Endothelial cell of umbilical vein (primary cell): ENCODE measurements at regions not wholly inside any gene's neighbourhood (a gene's known extent, or its start where the extent isn't known, plus 50 kb on each side); places are given as distances from the start of the nearest gene placed in this dataset.

Source experiments
- BruUV-seq: library from RNA; stranded (reverse); fragments of 400-500 nt; replicated peaks from 2 replicates; lab custom pipeline; 2021; lab: Mats Ljungman, UMichigan
- CTCF ChIA-PET: fragments of 300-600, 350-600 bp; sonication (Branson Sonifier 250); formaldehyde crosslinking; loops from one replicate; lab custom pipeline; 2021; ENCODE audit warnings: antibody characterized with exemption, inconsistent platforms; lab: Charles Lee
- POLR2A ChIA-PET: fragments of 300-600, 350-600 bp; sonication (Branson Sonifier 250); formaldehyde crosslinking; loops from one replicate; lab custom pipeline; 2021; ENCODE audit warnings: antibody characterized with exemption, inconsistent platforms; lab: Charles Lee
- DNase-seq: peaks from one replicate; pipeline ENCODE4 v3.0.0-alpha.2; 2011; ENCODE audit warnings: low read depth, low spot score
- FAIRE-seq: peaks from 2 replicates; lab custom pipeline; 2011; peaks lifted over from hg19 to GRCh38; lab: Jason Lieb, UNC
- H2AFZ ChIP-seq: 2 replicates; pipeline ENCODE4 v1.6.0; 2012; ENCODE audit warnings: low read depth, low read length, control low read depth, inconsistent platforms
- H3K27ac ChIP-seq: 2 replicates; pipeline ENCODE4 v1.5.1; 2011; ENCODE audit warnings: low read depth, mild to moderate bottlenecking, control low read depth, low read length, moderate library complexity; ENCODE audit not compliant: insufficient read depth
- H3K27me3 ChIP-seq, 2 experiments: 2 replicates each; pipeline versions ENCODE4 v1.6.0 to v1.6.1; 2011; ENCODE audit warnings: low read length in 2 of 2, mixed read lengths in 1 of 2; ENCODE audit not compliant: control insufficient read depth in 2 of 2, insufficient read depth in 2 of 2
- H3K36me3 ChIP-seq, 2 experiments: 2 replicates in 1 of 2; 3 replicates in 1 of 2; pipeline ENCODE4 v1.5.1; 2011; ENCODE audit warnings: low read length in 2 of 2, mild to moderate bottlenecking in 1 of 2, moderate library complexity in 1 of 2; ENCODE audit not compliant: control insufficient read depth in 2 of 2, insufficient read depth in 2 of 2; ENCODE audit errors: extremely low read depth in 1 of 2
- H3K4me1 ChIP-seq: 3 replicates; pipeline ENCODE4 v1.5.1; 2011; ENCODE audit warnings: mild to moderate bottlenecking, low read length; ENCODE audit not compliant: control insufficient read depth, insufficient read depth; ENCODE audit errors: extremely low read depth
- H3K4me2 ChIP-seq: 2 replicates; pipeline ENCODE4 v1.6.1; 2011; ENCODE audit warnings: low read length, control low read depth, mixed read lengths; ENCODE audit not compliant: insufficient read depth
- H3K4me3 ChIP-seq, 3 experiments: fragments of 200-600 bp in 1 of 3; sonication (generic), shearing (Covaris generic) in 1 of 3; replicated peaks in 1 of 3; 2 replicates each; pipeline ENCODE4 v1.5.1; 2011 to 2016; ENCODE audit warnings: control low read depth in 3 of 3, low read length in 3 of 3, mild to moderate bottlenecking in 2 of 3, inconsistent platforms in 1 of 3, low read depth in 1 of 3, moderate library complexity in 1 of 3; ENCODE audit not compliant: insufficient read depth in 1 of 3
- H3K79me2 ChIP-seq: 2 replicates; pipeline ENCODE4 v1.6.0; 2012; ENCODE audit warnings: low read length, inconsistent platforms; ENCODE audit not compliant: control insufficient read depth, insufficient read depth
- H3K9ac ChIP-seq: replicated peaks from 2 replicates; pipeline ENCODE3; 2011; ENCODE audit warnings: low read length, control low read depth; ENCODE audit not compliant: insufficient read depth; ENCODE audit errors: extremely low read depth
- H3K9me1 ChIP-seq: replicated peaks from 3 replicates; pipeline ENCODE4 v1.6.0; 2011; ENCODE audit warnings: mild to moderate bottlenecking, low read length; ENCODE audit not compliant: control insufficient read depth, insufficient read depth; ENCODE audit errors: extremely low read depth
- H3K9me3 ChIP-seq: replicated peaks from 2 replicates; pipeline ENCODE4 v1.5.1; 2012; ENCODE audit warnings: low read length, inconsistent platforms; ENCODE audit not compliant: control insufficient read depth, insufficient read depth
- H4K20me1 ChIP-seq: replicated peaks from 2 replicates; pipeline ENCODE3; 2011; ENCODE audit warnings: mild to moderate bottlenecking, low read length; ENCODE audit not compliant: control insufficient read depth, insufficient read depth; ENCODE audit errors: extremely low read depth
- CTCF ChIP-seq, 2 donors: IDR thresholded peaks; 1 replicate in 1 of 2; 2 replicates in 1 of 2; pipeline ENCODE4 v1.5.1; 2011; ENCODE audit warnings: low read length in 2 of 2, mild to moderate bottlenecking in 2 of 2, moderate library complexity in 2 of 2, control low read depth in 1 of 2, inconsistent platforms in 1 of 2, low read depth in 1 of 2; ENCODE audit not compliant: insufficient read depth in 1 of 2; ENCODE audit errors: extremely low read depth in 1 of 2
- EZH2 ChIP-seq: IDR thresholded peaks from 2 replicates; pipeline ENCODE4 v1.6.1; 2012; ENCODE audit warnings: borderline replicate concordance, low read depth, mild to moderate bottlenecking, moderate library complexity, low read length, inconsistent platforms; ENCODE audit not compliant: severe bottlenecking
- FOS ChIP-seq: IDR thresholded peaks from 2 replicates; pipeline ENCODE4 v1.6.1; 2011; ENCODE audit warnings: mild to moderate bottlenecking, low read length, moderate library complexity, borderline replicate concordance; ENCODE audit not compliant: insufficient read depth
- GATA2 ChIP-seq: IDR thresholded peaks from 2 replicates; pipeline ENCODE4 v1.7.0; 2011; ENCODE audit warnings: low read depth, mild to moderate bottlenecking, moderate library complexity, mixed read lengths, low read length; ENCODE audit not compliant: insufficient read length, insufficient read depth
- JUN ChIP-seq: IDR thresholded peaks from 2 replicates; pipeline ENCODE4 v1.6.1; 2011; ENCODE audit warnings: borderline replicate concordance, low read depth; ENCODE audit not compliant: insufficient read length, insufficient read depth
- MAX ChIP-seq: IDR thresholded peaks from 2 replicates; pipeline ENCODE4 v1.6.1; 2011; ENCODE audit not compliant: insufficient read depth, insufficient read length
- MYC ChIP-seq: IDR thresholded peaks from one replicate; pipeline ENCODE4 v1.6.1; 2011; ENCODE audit warnings: mild to moderate bottlenecking, low read depth, low read length
- POLR2A ChIP-seq: IDR thresholded peaks from 2 replicates; pipeline ENCODE4 v1.6.1; 2012; ENCODE audit warnings: low read depth, mild to moderate bottlenecking, control low read depth, low read length
- POLR2AphosphoS5 ChIP-seq: IDR thresholded peaks from 2 replicates; pipeline ENCODE4 v1.6.1; 2012; ENCODE audit warnings: low read depth, mild to moderate bottlenecking, control low read depth, low read length, moderate library complexity; ENCODE audit not compliant: insufficient read depth
- dilution Hi-C: fragments of 300-500 bp; cut with MboI; formaldehyde crosslinking; loops from one replicate; pipeline ENCODE4 v1.15.0; 2019; ENCODE audit warnings: low sequenced_read_pairs; ENCODE audit not compliant: extremely low pct_ligation_motif_present
- intact Hi-C: fragments of 100-400 bp; cut with micrococcal nuclease; formaldehyde crosslinking; loops from one replicate; pipeline ENCODE4 v1.10.0; 2022

GRCh38 chr4:147217655-147218054, 263.2 kb upstream of the EDNRA start:
- H3K4me1 ChIP-seq: no peaks in the 10 kb centered on the region
- H3K36me3 ChIP-seq: no peaks in the 10 kb centered on the region
- no peak overlapping the region for H3K27ac ChIP-seq
- CTCF ChIA-PET: no interaction called here
- H3K27me3 ChIP-seq: no peaks in the 10 kb centered on the region
- FAIRE-seq: no peak
- POLR2A ChIA-PET: no interaction called here
- no peak overlapping the region for H3K4me3 ChIP-seq
- dilution Hi-C loops: no loop called here
- H3K79me2 ChIP-seq: no peaks in the 10 kb centered on the region
- TF ChIP-seq MAX: no peak
- no peak for TF ChIP-seq EZH2
- no peak for TF ChIP-seq JUN
- TF ChIP-seq POLR2AphosphoS5: no peak
- TF ChIP-seq POLR2A: no peak
- no peak for TF ChIP-seq MYC
- no peak for TF ChIP-seq FOS
- no peak for TF ChIP-seq CTCF (IDR thresholded peaks at IDR 0.05; ENCODE audit: extremely low read depth in 1 of 2, insufficient read depth in 1 of 2, low read depth in 1 of 2, low read length in 2 of 2)
- no peak for TF ChIP-seq GATA2
- intact Hi-C loops: no loop called here
- no TSS peak for BruUV-seq
- no peaks in the 10 kb centered on the region for H3K9me1 ChIP-seq
- H3K9ac ChIP-seq: no peak overlapping the region
- no peak overlapping the region for H2AFZ ChIP-seq
- no peaks in the 10 kb centered on the region for H3K9me3 ChIP-seq
- H3K4me2 ChIP-seq: no peak overlapping the region
- no peak for DNase-seq
- H4K20me1 ChIP-seq: no peaks in the 10 kb centered on the region
